ENCODE measurements at regions not wholly inside any gene's neighbourhood (a gene's known extent, or its start where the extent isn't known, plus 50 kb on each side); places are given as distances from the start of the nearest gene placed in this dataset.
"Not testable (repeated sequence)": the region's sequence is repeated elsewhere in the genome, so short reads cannot be mapped to it uniquely, and the experiment has no call there.

DNA sequence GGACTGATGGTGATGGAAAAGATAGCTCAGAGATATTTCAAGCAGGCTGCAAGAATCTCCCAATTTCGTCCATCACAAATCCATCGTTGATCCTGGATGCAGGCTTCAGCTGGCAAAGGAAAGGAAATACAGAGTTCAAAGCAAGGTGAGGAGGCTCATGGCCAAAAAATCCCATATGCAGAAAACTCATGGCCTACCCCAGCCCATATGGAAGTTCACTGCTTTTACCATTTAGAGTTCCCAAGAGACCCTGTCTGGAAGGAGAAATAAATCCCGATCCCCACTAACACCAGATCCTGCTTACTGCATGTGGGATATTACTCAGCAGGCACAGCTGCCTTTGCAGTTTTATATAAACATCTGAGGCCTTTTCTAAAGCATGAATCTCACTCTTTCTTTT lies 412.9 kb upstream of the SPRY2 start:
- no peak for DNase-seq

- DNase-seq, result no peak
These were observed 410.9 kb upstream of the SPRY2 start for GRCh38 chr13:80751854-80752253.

DNA sequence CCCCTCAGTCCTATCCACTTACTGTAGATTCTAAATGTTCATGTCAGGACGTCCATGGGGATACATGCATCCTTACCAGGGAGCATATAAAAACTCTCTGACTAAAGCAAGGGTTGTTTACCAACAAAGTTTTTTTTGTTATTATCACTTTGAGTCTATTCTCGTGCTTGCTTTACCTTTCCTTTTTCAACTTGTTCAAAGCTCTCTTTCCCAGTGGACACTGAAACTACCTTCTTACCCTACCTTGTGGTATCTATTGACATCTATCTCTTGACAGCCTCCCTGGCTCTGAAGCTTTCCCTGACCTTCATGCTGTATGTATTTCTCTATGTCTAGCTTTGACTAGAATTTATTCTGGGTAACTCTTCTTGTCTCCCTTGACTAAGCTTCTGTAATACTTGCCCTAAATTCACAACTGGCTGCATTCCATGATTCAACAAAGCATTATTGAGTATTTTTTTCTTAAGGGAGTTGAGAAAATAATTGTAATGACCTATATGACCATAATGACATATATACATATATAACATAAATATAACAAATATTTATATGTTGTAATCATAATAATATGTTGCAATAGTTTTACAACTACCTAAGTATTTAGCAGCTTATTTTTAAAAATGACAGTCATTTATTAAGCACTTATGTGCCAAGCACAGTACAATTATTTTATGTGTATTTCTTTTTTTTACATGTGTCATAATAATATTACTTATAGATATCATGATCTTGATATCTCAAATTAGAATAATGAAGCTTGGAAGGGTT lies 403.4 kb upstream of the SPRY2 start:
- no peak for DNase-seq

- no peak for DNase-seq
These were observed 401.1 kb upstream of the SPRY2 start for GRCh38 chr13:80742033-80742432.

DNA sequence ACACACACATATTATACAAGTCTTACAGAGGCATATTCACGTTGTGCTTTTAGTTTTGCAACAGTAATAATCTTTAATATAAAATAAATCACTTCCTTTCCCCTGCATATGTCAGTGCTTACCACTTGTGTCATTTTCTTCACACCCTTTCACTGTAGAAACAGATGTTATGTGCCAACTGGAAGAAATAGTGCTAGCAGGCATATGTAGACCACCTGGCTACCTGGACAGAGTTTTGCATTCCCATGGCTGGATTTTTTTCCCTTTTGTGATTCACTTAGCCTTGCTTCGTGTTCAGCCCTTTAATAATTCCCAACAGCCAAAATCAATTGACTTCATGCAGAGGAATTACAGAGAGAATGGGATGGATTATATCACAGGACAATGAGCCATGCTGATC lies 399.1 kb upstream of the SPRY2 start:
- no peak for DNase-seq

DNA sequence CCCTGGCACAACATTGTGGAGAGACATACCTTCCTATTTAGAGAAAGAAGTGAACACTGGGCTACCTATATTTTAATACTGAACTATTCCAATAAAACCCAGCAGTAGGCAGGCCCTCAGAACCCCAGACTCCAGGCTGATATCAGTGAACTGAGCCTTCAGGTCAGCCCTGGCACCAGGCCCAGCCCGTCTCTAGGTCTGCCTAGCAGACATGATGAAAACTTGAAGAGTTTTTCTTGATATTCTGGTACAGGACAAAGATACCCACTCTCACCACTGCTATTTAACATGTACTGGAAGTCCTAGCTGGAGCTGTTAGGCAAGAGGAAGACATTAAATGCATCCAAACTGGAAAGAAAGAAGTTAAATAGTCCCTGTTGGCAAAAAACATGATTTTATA lies 396.6 kb upstream of the SPRY2 start:
- no peak for DNase-seq

- DNase-seq, result no peak
These were observed 386.5 kb upstream of the SPRY2 start for GRCh38 chr13:80727321-80727975.

- DNase-seq, result no peak
These were observed 385.9 kb upstream of the SPRY2 start for GRCh38 chr13:80726868-80727267.

- no peak for DNase-seq
These were observed 380.8 kb upstream of the SPRY2 start for GRCh38 chr13:80721689-80722088.

GRCh38 chr13:80718970-80719369 lies 378.0 kb upstream of the SPRY2 start:
- DNase-seq, result no peak

DNA sequence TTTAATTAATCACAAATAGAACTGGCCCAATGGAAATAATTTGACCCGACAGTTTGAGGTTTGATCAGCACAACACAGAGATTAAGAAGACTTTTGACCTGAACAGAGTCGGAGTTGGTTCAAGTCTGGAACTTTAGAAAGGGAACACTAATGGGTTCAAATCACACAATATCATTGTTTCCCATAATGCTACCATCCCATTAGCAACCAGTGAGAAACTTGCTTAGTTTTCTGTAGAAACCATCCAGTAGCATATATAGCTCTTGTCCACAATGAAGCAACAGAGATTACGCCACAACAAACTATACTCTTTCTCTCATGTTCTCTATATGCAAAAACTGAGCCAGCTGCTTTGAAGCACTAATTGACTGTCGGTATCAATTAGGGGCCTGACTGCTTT lies 376.9 kb upstream of the SPRY2 start:
- DNase-seq, result no peak

- peak in 5 of 51 donors; percentile 0 to 19 (median 3) for DNase-seq
These were observed 375.7 kb upstream of the SPRY2 start for GRCh38 chr13:80716610-80717081.

- no peak for DNase-seq
These were observed 371.1 kb upstream of the SPRY2 start for GRCh38 chr13:80712026-80712425.

- no peak for DNase-seq
These were observed 367.9 kb upstream of the SPRY2 start for GRCh38 chr13:80708791-80709190.

DNA sequence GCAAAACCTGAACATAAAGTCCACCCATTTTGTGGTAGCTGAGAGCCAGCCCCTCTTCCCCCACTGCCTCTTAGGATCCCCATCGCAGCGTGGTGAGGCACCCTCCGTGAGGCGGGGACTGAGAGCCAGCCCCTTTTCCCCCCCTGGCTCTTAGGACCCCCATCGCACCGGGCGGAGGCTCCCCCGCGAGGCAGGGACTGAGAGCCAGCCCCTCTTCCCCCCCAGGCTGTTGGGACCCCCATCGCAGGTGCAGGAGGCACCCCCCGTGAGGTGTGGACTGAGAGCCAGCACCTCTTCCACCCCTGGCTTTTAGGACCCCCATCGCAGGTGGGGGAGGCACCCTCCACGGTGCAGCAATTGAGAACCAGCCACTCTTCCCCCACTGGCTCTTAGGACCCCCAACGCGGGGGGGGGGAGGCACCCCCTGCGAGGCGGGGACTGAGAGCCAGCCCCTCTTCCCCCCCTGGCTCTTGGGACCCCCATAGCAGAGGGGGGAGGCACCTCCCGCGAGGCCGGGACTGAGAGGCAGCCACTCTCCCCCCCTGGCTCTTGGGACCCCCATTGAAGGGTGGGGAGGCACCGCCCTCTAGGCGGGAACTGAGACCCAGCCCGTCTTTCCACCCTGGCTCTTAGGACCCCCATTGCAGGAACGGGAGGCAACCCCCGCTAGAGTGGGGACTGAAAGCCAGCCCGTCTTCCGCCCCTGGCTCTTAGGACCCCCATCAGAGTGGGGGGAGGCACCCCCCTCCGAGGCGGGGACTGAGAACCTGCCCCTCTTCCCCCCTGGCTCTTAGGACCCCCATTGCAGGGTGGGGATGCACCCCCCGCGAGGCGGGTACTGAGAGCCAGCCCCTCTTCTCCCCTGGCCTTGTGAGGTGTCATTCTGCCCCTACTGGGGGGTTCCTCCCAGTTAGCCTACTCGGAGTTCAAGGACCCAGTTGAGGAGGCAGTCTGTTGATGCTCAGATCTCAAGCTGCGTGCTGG lies 366.4 kb upstream of the SPRY2 start:
- DNase-seq, result no peak

- no peak for DNase-seq
These were observed 365.2 kb upstream of the SPRY2 start for GRCh38 chr13:80706164-80706471.

DNA sequence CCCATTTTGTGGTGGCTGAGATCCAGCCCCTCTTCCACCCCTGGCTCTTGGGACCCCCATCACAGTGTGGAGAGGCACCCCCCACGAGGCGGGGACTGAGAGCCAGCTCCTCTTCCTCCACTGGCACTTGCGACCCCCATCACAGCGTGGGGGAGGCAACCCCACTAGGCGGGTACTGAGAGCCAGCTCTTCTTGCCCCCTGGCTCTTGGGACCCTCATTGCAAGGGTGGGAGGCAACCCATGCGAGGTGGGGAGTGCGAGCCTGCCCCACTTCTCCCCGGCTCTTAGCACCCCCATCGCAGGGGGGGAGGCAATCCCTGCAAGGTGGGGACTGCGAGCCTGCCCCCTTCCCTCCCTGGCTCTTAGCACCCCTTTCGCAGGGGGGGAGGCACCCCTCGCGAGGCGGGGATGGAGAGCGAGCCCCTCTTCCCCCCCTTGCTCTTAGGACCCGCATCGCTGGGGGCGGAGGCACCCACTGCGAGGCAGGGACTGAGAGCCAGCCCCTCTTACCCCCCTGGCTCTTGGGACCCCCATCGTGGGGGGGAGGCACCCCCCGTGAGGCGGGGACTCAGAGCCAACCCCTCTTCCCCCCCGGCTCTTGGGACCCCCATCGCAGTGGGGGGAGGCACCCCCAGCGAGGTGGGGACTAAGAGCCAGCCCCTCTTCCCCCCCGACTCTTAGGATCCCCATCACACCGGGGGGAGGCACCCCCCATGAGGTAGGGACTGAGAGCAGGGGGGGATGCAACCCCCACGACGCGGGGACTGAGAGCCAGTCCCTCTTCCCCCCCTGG lies 364.6 kb upstream of the SPRY2 start:
- DNase-seq, result no peak

DNA sequence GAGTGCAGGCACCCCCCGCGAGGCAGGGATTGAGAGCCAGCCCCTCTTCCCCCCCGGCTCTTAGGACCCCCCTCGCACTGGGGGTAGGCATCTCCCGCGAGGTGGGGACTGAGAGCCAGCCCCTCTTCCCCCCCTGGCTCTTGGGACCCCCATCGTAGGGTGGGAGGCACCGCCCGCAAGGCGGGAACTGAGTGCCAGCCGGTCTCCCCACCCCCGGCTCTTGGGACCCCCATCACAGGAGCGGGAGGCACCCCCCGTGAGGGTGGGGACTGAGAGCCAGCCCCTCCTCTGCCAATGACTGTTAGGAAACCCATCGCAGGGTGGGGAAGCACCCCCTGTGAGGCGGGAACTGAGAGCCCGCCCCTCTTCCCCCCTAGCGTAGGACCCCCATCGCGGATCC lies 363.4 kb upstream of the SPRY2 start:
- no peak for DNase-seq

DNA sequence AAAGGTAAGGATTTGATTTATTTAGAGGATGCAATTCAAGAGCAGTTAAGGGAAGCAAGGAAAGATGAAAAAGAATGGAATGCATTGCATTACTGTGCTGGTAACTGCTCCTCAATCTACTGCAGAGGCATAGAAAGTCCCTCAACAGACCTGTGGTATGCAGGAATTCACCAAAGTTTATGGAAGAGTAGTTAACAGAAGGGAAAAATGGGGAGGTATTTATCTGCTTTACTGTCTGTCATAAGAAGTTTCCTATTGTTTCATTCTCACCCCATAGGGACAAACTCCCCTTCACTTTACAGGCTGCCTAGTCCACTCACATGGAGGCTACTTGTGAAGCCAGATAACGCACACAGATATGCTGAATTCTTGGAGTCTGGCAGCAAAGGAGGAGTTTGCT lies 354.9 kb upstream of the SPRY2 start:
- no peak for DNase-seq

DNA sequence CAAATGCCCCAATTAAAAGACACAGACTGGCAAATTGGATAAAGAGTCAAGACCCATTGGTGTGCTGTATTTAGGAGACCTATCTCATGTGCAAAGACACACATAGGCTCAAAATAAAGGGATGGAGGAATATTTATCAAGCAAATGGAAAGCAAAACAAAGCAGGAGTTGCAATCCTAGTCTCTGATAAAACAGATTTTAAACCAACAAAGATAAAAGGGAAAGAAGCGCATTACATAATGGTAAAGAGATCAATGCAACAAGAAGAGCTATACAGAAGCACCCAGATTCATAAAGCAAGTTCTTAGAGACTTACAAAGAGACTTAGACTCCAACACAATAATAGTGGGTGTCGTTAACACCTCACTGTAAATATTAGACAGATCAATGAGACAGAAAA lies 350.9 kb upstream of the SPRY2 start:
- DNase-seq, result not testable (repeated sequence)

DNA sequence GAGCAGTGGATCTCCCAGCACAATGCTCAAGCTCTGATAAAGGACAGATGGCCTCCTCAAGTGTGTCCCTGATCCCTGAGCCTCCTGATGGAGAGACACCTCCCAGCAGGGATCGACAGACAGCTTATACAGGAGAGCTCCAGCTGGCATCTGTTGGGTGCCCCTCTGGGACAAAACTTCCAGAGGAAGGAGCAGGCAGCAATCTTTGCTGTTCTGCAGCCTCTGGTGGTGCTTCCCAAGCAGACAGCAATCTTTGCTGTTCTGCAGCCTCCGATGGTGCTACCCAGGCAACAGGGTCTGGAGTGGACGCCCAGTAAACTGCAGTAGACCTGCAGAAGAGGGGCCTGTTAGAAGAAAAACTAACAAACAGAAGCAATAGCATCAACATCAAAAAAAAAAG lies 349.3 kb upstream of the SPRY2 start:
- no peak for DNase-seq
